Astrocyte (in vitro differentiated cells and primary cell): ENCODE measurements at regions not wholly inside any gene's neighbourhood (a gene's known extent, or its start where the extent isn't known, plus 50 kb on each side); places are given as distances from the start of the nearest gene placed in this dataset.
"Not testable (repeated sequence)": the region's sequence is repeated elsewhere in the genome, so short reads cannot be mapped to it uniquely, and the experiment has no call there.

Experiments used
- CTCF ChIP-seq: IDR thresholded peaks from 2 replicates; pipeline ENCODE4 v1.5.1; 2011; ENCODE audit warnings: low read depth, mild to moderate bottlenecking, inconsistent platforms, low read length, moderate library complexity; ENCODE audit not compliant: insufficient read depth
- EZH2 ChIP-seq: IDR thresholded peaks from 2 replicates; pipeline ENCODE4 v1.6.1; 2012; ENCODE audit warnings: mild to moderate bottlenecking, low read length, inconsistent platforms; ENCODE audit not compliant: insufficient read depth

DNA sequence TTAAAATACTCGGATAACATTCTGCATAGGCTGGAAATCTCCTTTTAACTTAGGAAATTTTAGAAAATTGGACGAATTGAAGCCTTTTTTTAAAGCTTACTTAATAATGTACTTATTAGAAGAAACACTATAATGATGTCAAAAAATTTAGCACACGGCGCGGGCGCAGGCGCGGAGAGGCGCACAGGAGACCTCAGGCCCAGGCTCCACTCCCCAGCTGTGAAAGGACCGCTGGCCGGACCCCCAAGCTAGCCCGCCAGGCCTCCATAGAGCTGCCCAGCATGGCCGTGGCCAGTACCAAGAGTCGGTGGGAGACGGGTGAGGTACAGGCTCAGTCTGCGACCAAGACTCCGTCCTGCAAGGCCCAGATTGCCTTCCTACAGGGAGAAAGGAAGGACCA is 78.8 kb upstream of the PABPC3 start:
- TF ChIP-seq EZH2, CTCF: not testable (repeated sequence)
